Bronchial epithelial cell (primary cell): ENCODE measurements at regions not wholly inside any gene's neighbourhood (a gene's known extent, or its start where the extent isn't known, plus 50 kb on each side); places are given as distances from the start of the nearest gene placed in this dataset.

Experiments used
- DNase-seq: peaks from one replicate; pipeline ENCODE4 v3.0.0-alpha.2; 2010; ENCODE audit warnings: low read depth
- FAIRE-seq: peaks from 2 replicates; lab custom pipeline; 2011; peaks lifted over from hg19 to GRCh38; lab: Jason Lieb, UNC
- H3K27me3 ChIP-seq: 2 replicates; pipeline ENCODE4 v1.5.1; 2011; ENCODE audit warnings: low read length; ENCODE audit not compliant: control insufficient read depth, insufficient read depth
- H3K36me3 ChIP-seq: 2 replicates; pipeline ENCODE4 v1.5.1; 2011; ENCODE audit warnings: low read length; ENCODE audit not compliant: control insufficient read depth, insufficient read depth
- H3K4me3 ChIP-seq: 2 replicates; pipeline ENCODE4 v1.5.1; 2011; ENCODE audit warnings: mild to moderate bottlenecking, low read depth, low read length, control low read depth
- CTCF ChIP-seq: IDR thresholded peaks from 2 replicates; pipeline ENCODE4 v1.5.1; 2011; ENCODE audit warnings: mild to moderate bottlenecking, moderate library complexity, low read length, control low read depth, inconsistent platforms; ENCODE audit not compliant: insufficient read depth, severe bottlenecking

GRCh38 chr1:165147799-165148198 is 208.7 kb downstream of the LMX1A start:
- FAIRE-seq, result no peak

DNA sequence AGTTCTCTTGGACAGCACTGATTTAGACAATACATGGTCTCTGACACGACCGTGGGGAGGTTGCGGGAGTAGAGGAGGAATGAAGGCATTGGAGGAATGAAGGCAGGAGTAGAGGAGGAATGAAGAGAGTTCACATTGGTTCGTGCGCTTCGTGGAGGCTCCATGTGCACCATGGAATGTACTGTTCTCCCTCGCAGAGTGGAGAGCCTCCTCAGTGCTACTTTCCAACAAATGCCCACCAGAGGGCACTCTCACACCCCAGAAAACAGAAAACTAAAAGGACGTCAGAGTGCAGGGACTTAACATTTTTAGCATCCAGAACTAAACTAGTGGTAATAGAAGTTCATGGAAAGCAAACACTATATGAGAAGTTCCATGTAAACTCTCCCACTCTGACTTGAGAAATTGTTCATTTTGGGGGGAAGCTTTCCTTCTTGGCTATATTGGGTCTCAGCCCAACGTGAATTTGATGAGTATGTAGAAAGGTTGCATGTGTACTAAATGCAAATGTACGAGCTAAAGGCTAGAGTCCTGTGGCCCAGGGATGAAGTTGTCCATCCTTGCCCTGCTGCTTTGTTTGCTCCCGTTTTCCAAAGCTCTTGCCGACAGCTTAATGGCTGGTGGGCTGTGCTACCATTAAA is 211.6 kb downstream of the LMX1A start:
- no peaks in the 10 kb centered on the region for H3K27me3 ChIP-seq
- peak; percentile 84 for TF ChIP-seq CTCF
- DNase-seq, result peak; percentile 58

More at GRCh38 chr1:165147799-165148198, 208.7 kb downstream of the LMX1A start:
- Histone ChIP-seq H3K4me3 (no peak overlapping the region), H3K27me3 (no peaks in the 10 kb centered on the region), H3K36me3 (no peaks in the 10 kb centered on the region)
- no peak for DNase-seq
- TF ChIP-seq CTCF, result no peak

GRCh38 chr1:165143437-165144065 is 213.0 kb downstream of the LMX1A start:
- DNase-seq (peak; percentile 24), FAIRE-seq (no peak)
- TF ChIP-seq CTCF, result peak; percentile 94
- Histone ChIP-seq H3K27me3 (no peaks in the 10 kb centered on the region), H3K4me3 (no peak overlapping the region), H3K36me3 (no peaks in the 10 kb centered on the region)

More for the DNA sequence above, 211.6 kb downstream of the LMX1A start:
- H3K4me3 ChIP-seq, result no peak overlapping the region
- no peaks in the 10 kb centered on the region for H3K36me3 ChIP-seq
- peak; percentile 7 for FAIRE-seq

DNA sequence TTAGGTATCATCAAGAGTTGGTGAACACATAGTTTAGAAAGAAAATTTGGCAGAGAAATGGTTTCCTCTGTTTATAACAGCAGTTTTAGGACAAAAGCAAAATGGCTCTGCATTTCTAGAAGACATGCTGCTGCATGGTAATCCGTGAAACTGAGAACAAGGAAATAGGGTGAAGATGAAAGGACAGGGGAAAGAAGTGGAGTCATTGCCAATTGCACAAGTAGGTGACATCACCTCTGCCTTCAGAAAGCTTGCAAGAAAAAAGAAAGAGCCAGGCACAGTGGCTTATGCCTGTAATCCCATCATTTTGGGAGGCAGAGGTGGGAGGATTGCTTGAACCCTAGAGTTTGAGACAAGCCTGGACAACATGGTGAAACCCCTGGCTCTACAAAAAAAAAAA is 217.6 kb downstream of the LMX1A start:
- DNase-seq (peak; percentile 83), FAIRE-seq (no peak)
- Histone ChIP-seq H3K4me3 (no peak overlapping the region), H3K27me3 (no peaks in the 10 kb centered on the region), H3K36me3 (no peaks in the 10 kb centered on the region)
- no peak for TF ChIP-seq CTCF

- H3K36me3 ChIP-seq, result no peaks in the 10 kb centered on the region
- H3K27me3 ChIP-seq, result no peaks in the 10 kb centered on the region
- DNase-seq, result no peak
- no peak overlapping the region for H3K4me3 ChIP-seq
- FAIRE-seq, result no peak
- no peak for TF ChIP-seq CTCF
These were observed 218.8 kb downstream of the LMX1A start for GRCh38 chr1:165137551-165138316.
